HepG2 (cell line): ENCODE measurements at regions not wholly inside any gene's neighbourhood (a gene's known extent, or its start where the extent isn't known, plus 50 kb on each side); places are given as distances from the start of the nearest gene placed in this dataset.
A peak's percentile ranks its signal among the peaks of the same experiment; 100 is the strongest.

Source experiments
- ATAC-seq: fragments of 200-7000 bp; cut with Tn5 transposase; 3 replicates; pipeline ENCODE4 v1.9.1; 2020; ENCODE audit warnings: mild to moderate bottlenecking, moderate library complexity
- BruUV-seq: library from RNA; stranded (reverse); fragments of 400-500 nt; replicated peaks from 2 replicates; lab custom pipeline; 2021; lab: Mats Ljungman, UMichigan
- CTCF ChIA-PET: fragments of 300-600 bp; formaldehyde crosslinking; extraction: SDS; loops from one replicate; lab custom pipeline; 2021; ENCODE audit warnings: low total read pairs, inconsistent platforms, low intra/inter-chr PET ratio; lab: Yijun Ruan, JAX
- POLR2A ChIA-PET: fragments of 350-600 bp; sonication (Branson Sonifier 250); formaldehyde crosslinking; loops from one replicate; lab custom pipeline; 2020; ENCODE audit warnings: antibody characterized with exemption, inconsistent platforms; lab: Yijun Ruan, JAX
- DNase-seq: peaks from one replicate; pipeline ENCODE4 v3.0.0-alpha.2; 2015; ENCODE audit warnings: low spot score
- FAIRE-seq: peaks from 3 replicates; lab custom pipeline; 2011; peaks lifted over from hg19 to GRCh38; lab: Jason Lieb, UNC
- H2AFZ ChIP-seq: one replicate; pipeline ENCODE4 v1.6.1; 2011; ENCODE audit warnings: low read length, inconsistent platforms
- H3K27ac ChIP-seq: fragments of 300-600 bp; 3 replicates; pipeline ENCODE4 v1.8.0; 2011; ENCODE audit warnings: mixed run types, mild to moderate bottlenecking, mixed read lengths, low read length, inconsistent platforms; ENCODE audit not compliant: insufficient read depth; ENCODE audit errors: extremely low read length
- H3K27me3 ChIP-seq, 2 experiments: fragments of 200-600 bp in 1 of 2; 2 replicates in 1 of 2; 3 replicates in 1 of 2; pipeline versions ENCODE4 v1.6.0 to v1.8.0; 2011; ENCODE audit warnings: low read length in 2 of 2, mild to moderate bottlenecking in 2 of 2, moderate library complexity in 2 of 2, inconsistent platforms in 1 of 2; ENCODE audit not compliant: insufficient read depth in 2 of 2, control insufficient read depth in 1 of 2
- H3K36me3 ChIP-seq, 2 experiments: fragments of 200-600 bp in 1 of 2; replicated peaks in 1 of 2; 2 replicates in 1 of 2; 3 replicates in 1 of 2; pipeline versions ENCODE4 v1.5.1 to v1.8.0; 2011; ENCODE audit warnings: low read length in 2 of 2, inconsistent platforms in 1 of 2; ENCODE audit not compliant: insufficient read depth in 2 of 2, control insufficient read depth in 1 of 2
- H3K4me1 ChIP-seq: 2 replicates; pipeline ENCODE4 v1.5.1; 2012; ENCODE audit warnings: low read length, inconsistent platforms; ENCODE audit not compliant: insufficient read depth
- H3K4me2 ChIP-seq: 2 replicates; pipeline ENCODE4 v1.6.0; 2011; ENCODE audit warnings: low read depth, low read length, inconsistent platforms
- H3K4me3 ChIP-seq, 3 experiments: fragments of 200-600 bp in 1 of 3; sonication (generic), shearing (Covaris generic) in 1 of 3; replicated peaks in 1 of 3; 2 replicates each; pipeline ENCODE4 v1.5.1; 2011 to 2016; ENCODE audit warnings: low read length in 3 of 3, inconsistent platforms in 2 of 3, low read depth in 2 of 3, mild to moderate bottlenecking in 2 of 3, control low read depth in 1 of 3, mixed read lengths in 1 of 3; ENCODE audit not compliant: insufficient read depth in 1 of 3
- H3K79me2 ChIP-seq: one replicate; pipeline ENCODE4 v1.6.1; 2011; ENCODE audit warnings: low read length, inconsistent platforms; ENCODE audit not compliant: insufficient read depth
- H3K9ac ChIP-seq: 2 replicates; pipeline ENCODE4 v1.6.0; 2011; ENCODE audit warnings: mild to moderate bottlenecking, low read depth, low read length, inconsistent platforms; ENCODE audit not compliant: insufficient read depth
- H3K9me3 ChIP-seq: 2 replicates; pipeline ENCODE4 v1.5.1; 2012; ENCODE audit warnings: mild to moderate bottlenecking, low read length
- H4K20me1 ChIP-seq: 2 replicates; pipeline ENCODE4 v1.6.0; 2011; ENCODE audit warnings: inconsistent platforms, mild to moderate bottlenecking, low read length, moderate library complexity; ENCODE audit not compliant: insufficient read depth
- ARNT2 ChIP-seq: sonication (generic); formaldehyde crosslinking; IDR thresholded peaks from 2 replicates; pipeline ENCODE4 v1.8.0; 2022; ENCODE audit warnings: mild to moderate bottlenecking, low read depth, missing genetic modification reagents, moderate library complexity
- CREB3 ChIP-seq: sonication (generic); formaldehyde crosslinking; IDR thresholded peaks from 2 replicates; pipeline ENCODE4 v1.5.0; 2020; ENCODE audit warnings: missing genetic modification reagents
- ERF ChIP-seq: IDR thresholded peaks from 2 replicates; pipeline ENCODE4 v1.6.1; 2018; ENCODE audit warnings: missing biosample characterization, missing genetic modification reagents
- NFE2L2 ChIP-seq: fragments of 150-350 bp; IDR thresholded peaks from 2 replicates; pipeline ENCODE4 v1.6.1; 2014; ENCODE audit warnings: low read length
- ONECUT2 ChIP-seq: sonication (generic); formaldehyde crosslinking; IDR thresholded peaks from 2 replicates; pipeline ENCODE4 v1.4.0; 2020; ENCODE audit warnings: missing genetic modification reagents
- PAWR ChIP-seq: sonication (generic); formaldehyde crosslinking; IDR thresholded peaks from 2 replicates; pipeline ENCODE4 v1.4.0; 2020; ENCODE audit warnings: missing genetic modification reagents, mild to moderate bottlenecking, borderline replicate concordance
- SOX13 ChIP-seq, 3 experiments: fragments of 450-650 bp in 1 of 3; sonication (generic) in 1 of 3; formaldehyde crosslinking in 1 of 3; IDR thresholded peaks in 2 of 3; conservative IDR thresholded peaks in 1 of 3; 2 replicates each; pipeline versions ENCODE4 v1.5.0 to v1.6.1; 2016 to 2020; ENCODE audit warnings: antibody characterized with exemption in 1 of 3, mild to moderate bottlenecking in 1 of 3, missing compliant biosample characterization in 1 of 3, missing genetic modification reagents in 1 of 3, moderate library complexity in 1 of 3
- SOX6 ChIP-seq, 2 experiments: fragments of 450-650 bp in 1 of 2; sonication (generic) in 1 of 2; formaldehyde crosslinking in 1 of 2; IDR thresholded peaks; 2 replicates each; pipeline versions ENCODE4 v1.4.0 to v1.6.1; 2017 to 2020; ENCODE audit warnings: antibody characterized with exemption in 1 of 2, mild to moderate bottlenecking in 1 of 2, missing genetic modification reagents in 1 of 2
- SP1 ChIP-seq, 2 experiments: fragments of 450-650 bp in 1 of 2; sonication (generic) in 1 of 2; formaldehyde crosslinking in 1 of 2; IDR thresholded peaks; 2 replicates each; pipeline versions ENCODE4 v1.4.0 to v1.6.1; 2016 to 2020; ENCODE audit warnings: missing genetic modification reagents in 1 of 2
- ZBTB1 ChIP-seq: sonication (generic); formaldehyde crosslinking; IDR thresholded peaks from 2 replicates; pipeline ENCODE4 v1.4.0; 2020; ENCODE audit warnings: missing genetic modification reagents, borderline replicate concordance
- ZNF142 ChIP-seq: sonication (generic); formaldehyde crosslinking; IDR thresholded peaks from 2 replicates; pipeline ENCODE4 v1.4.0; 2020; ENCODE audit warnings: missing genetic modification reagents
- ZSCAN12 ChIP-seq: sonication (generic); formaldehyde crosslinking; IDR thresholded peaks from 2 replicates; pipeline ENCODE4 v1.9.0; 2021; ENCODE audit warnings: mild to moderate bottlenecking, missing genetic modification reagents
- WGBS: methylation state at CpG from one replicate; pipeline ENCODE4 v1.1.6; 2017; ENCODE audit warnings: low lambda C conversion rate; 5-methylcytosine and 5-hydroxymethylcytosine counted together
- in situ Hi-C: cut with HindIII; loops from 2 replicates; pipeline ENCODE4 v1.10.0; 2017; ENCODE audit warnings: low pct_unique_long_range_greater_than_20kb; ENCODE audit not compliant: extremely low pct_ligation_motif_present
- intact Hi-C: fragments of 100-400 bp; cut with micrococcal nuclease; formaldehyde crosslinking; loops from one replicate; pipeline ENCODE4 v1.10.0; 2022; ENCODE audit not compliant: unreplicated experiment

DNA sequence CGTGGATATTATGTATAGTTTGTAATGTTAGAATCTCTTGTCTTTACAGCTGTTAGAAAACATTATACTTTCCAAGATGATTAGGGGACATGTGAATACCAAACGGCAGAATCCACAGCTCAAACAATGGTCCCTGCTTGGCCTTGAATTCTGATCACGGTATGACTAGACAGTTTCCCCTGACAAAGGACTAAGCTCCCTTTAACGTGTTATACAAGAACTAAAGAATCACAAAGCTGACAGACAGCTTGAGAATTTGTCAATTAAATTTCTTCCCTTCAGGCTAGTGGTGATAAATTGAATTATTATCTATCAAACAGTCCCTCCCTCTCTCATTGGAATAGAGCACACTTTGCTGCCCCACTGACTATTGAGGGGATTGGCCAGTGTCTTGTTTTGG, 359.2 kb upstream of the ID2 start:
- Histone ChIP-seq H3K79me2 (no peaks in the 10 kb centered on the region), H3K4me1 (0 out of 2 replicates have a peak, but pooled peaks cover 6% of the 10 kb centered on the region), H4K20me1 (no peaks in the 10 kb centered on the region), H3K9ac (no peak overlapping the region), H3K27me3 (peaks cover 2 to 23% of the 10 kb centered on the region in 2 experiments; a peak in 3 of 5 replicates), H3K9me3 (no peaks in the 10 kb centered on the region), H3K36me3 (no peaks in the 10 kb centered on the region), H3K4me3 (no peak overlapping the region), H3K27ac (no peak overlapping the region), H2AFZ (no peak overlapping the region), H3K4me2 (no peak overlapping the region)
- BruUV-seq: no TSS peak
- 2% methylated on average over 4 of the region's 4 CpGs for WGBS
- FAIRE-seq (peak; percentile 47), ATAC-seq (no peak), DNase-seq (no peak)
- ChIA-PET POLR2A (no interaction called here), CTCF (no interaction called here)
- in situ Hi-C loops (no loop called here), intact Hi-C loops (no loop called here)
- no peak for TF ChIP-seq SOX13 (IDR thresholded peaks at IDR 0.05)
- TF ChIP-seq SOX13 (CRISPR knock-in tag; conservative IDR thresholded peaks at IDR 0.05 in 1 of 2, IDR thresholded peaks at IDR 0.05 in 1 of 2): 0 out of 4 replicates have a peak, but pooled peaks of 1 of the 2 experiments have one; percentile 31
- no peak for TF ChIP-seq ERF
- TF ChIP-seq SOX6 (IDR thresholded peaks at IDR 0.05): no peak
- 0 out of 2 replicates have a peak, but pooled peaks have one; percentile 13 for TF ChIP-seq SOX6 (CRISPR knock-in tag; IDR thresholded peaks at IDR 0.05)
- no peak for TF ChIP-seq SP1 (IDR thresholded peaks at IDR 0.05)
- TF ChIP-seq SP1 (CRISPR knock-in tag; IDR thresholded peaks at IDR 0.05): no peak
- TF ChIP-seq ARNT2 (CRISPR knock-in tag): no peak
- no peak for TF ChIP-seq ZNF142 (CRISPR knock-in tag)
- TF ChIP-seq NFE2L2: peak; percentile 59
- no peak for TF ChIP-seq CREB3 (CRISPR knock-in tag)
- TF ChIP-seq ZSCAN12 (CRISPR knock-in tag): no peak
- TF ChIP-seq ZBTB1 (CRISPR knock-in tag): no peak
- no peak for TF ChIP-seq ONECUT2 (CRISPR knock-in tag)
- TF ChIP-seq PAWR (CRISPR knock-in tag): no peak
